Prostate gland (tissue), 2 donors: ENCODE measurements at regions not wholly inside any gene's neighbourhood (a gene's known extent, or its start where the extent isn't known, plus 50 kb on each side); places are given as distances from the start of the nearest gene placed in this dataset.

ENCODE experiments used
- POLR2A ChIP-seq: fragments of 450-650 bp; IDR thresholded peaks from one replicate; pipeline ENCODE4 v1.6.1; 2016; ENCODE audit warnings: antibody characterized with exemption, mild to moderate bottlenecking
- TF ChIP-seq, protein P1 (sequence below), 4 experiments: fragments of 200-600 bp in 2 of 4; fragments of 450-650 bp in 2 of 4; sonication (generic) in 2 of 4; IDR thresholded peaks; 1 replicate in 3 of 4; 2 replicates in 1 of 4; pipeline ENCODE4 v1.5.1; 2016 to 2019; ENCODE audit warnings: antibody characterized with exemption in 4 of 4, mild to moderate bottlenecking in 2 of 4, moderate library complexity in 2 of 4

DNA sequence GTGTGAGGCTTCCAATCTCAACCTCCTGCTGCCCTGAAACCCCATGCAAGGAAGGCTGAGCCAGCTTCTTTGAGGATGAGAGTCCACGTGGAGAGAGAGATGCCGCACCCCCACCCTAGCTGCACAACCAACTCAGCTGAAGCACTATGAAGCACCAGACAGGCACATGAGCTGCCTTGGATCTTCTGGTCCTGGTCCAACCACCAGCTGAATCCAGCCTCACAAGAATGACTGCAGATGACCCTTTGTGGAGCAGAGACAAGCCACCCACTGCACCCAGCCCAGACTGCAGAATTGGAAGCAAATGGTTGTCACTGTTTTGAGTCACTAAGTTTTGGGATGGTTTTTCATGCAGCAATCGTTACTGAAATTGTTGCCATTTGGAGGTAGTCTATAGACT lies 149.6 kb upstream of the SYT13 start:
- TF ChIP-seq POLR2A, result no peak
- TF ChIP-seq, protein P1, sequence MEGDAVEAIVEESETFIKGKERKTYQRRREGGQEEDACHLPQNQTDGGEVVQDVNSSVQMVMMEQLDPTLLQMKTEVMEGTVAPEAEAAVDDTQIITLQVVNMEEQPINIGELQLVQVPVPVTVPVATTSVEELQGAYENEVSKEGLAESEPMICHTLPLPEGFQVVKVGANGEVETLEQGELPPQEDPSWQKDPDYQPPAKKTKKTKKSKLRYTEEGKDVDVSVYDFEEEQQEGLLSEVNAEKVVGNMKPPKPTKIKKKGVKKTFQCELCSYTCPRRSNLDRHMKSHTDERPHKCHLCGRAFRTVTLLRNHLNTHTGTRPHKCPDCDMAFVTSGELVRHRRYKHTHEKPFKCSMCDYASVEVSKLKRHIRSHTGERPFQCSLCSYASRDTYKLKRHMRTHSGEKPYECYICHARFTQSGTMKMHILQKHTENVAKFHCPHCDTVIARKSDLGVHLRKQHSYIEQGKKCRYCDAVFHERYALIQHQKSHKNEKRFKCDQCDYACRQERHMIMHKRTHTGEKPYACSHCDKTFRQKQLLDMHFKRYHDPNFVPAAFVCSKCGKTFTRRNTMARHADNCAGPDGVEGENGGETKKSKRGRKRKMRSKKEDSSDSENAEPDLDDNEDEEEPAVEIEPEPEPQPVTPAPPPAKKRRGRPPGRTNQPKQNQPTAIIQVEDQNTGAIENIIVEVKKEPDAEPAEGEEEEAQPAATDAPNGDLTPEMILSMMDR (IDR thresholded peaks at IDR 0.05), result no peak
